AG09309 (cell line): ENCODE measurements at regions not wholly inside any gene's neighbourhood (a gene's known extent, or its start where the extent isn't known, plus 50 kb on each side); places are given as distances from the start of the nearest gene placed in this dataset.

Source experiments
- DNase-seq: peaks from one replicate; pipeline ENCODE4 v3.0.0-alpha.2; 2010; ENCODE audit warnings: low read depth
- H3K4me3 ChIP-seq: 2 replicates; pipeline ENCODE4 v1.5.1; 2011; ENCODE audit warnings: mild to moderate bottlenecking, low read depth, low read length, moderate library complexity; ENCODE audit not compliant: control insufficient read depth
- CTCF ChIP-seq: IDR thresholded peaks from 2 replicates; pipeline ENCODE4 v1.5.1; 2011; ENCODE audit warnings: mild to moderate bottlenecking, low read depth, low read length, inconsistent platforms; ENCODE audit not compliant: insufficient read depth, control insufficient read depth; ENCODE audit errors: missing control alignments

GRCh38 chrX:16517039-16517605 is 132.8 kb upstream of the S100G start:
- H3K4me3 ChIP-seq, result no peak overlapping the region
- no peak for DNase-seq
- TF ChIP-seq CTCF, result no peak

- DNase-seq, result no peak
Observed at GRCh38 chrX:16518131-16518530, 131.8 kb upstream of the S100G start.

GRCh38 chrX:16524316-16524715 is 125.6 kb upstream of the S100G start:
- no peak for TF ChIP-seq CTCF
- no peak overlapping the region for H3K4me3 ChIP-seq
- DNase-seq, result no peak

More at GRCh38 chrX:16518131-16518530, 131.8 kb upstream of the S100G start:
- no peak for TF ChIP-seq CTCF
- H3K4me3 ChIP-seq, result no peak overlapping the region

GRCh38 chrX:16526003-16526402 is 124.0 kb upstream of the S100G start:
- DNase-seq, result no peak
- no peak for TF ChIP-seq CTCF
- no peak overlapping the region for H3K4me3 ChIP-seq

- no peak for DNase-seq
- TF ChIP-seq CTCF, result no peak
- H3K4me3 ChIP-seq, result no peak overlapping the region
Observed at GRCh38 chrX:16528620-16529019, 121.3 kb upstream of the S100G start.
